H1 (cell line): ENCODE measurements at regions not wholly inside any gene's neighbourhood (a gene's known extent, or its start where the extent isn't known, plus 50 kb on each side); places are given as distances from the start of the nearest gene placed in this dataset.

Experiments used
- CHD2 ChIP-seq: IDR thresholded peaks from 2 replicates; pipeline ENCODE4 v1.6.1; 2012; ENCODE audit warnings: low read length, improper control_type of control experiment
- CTCF ChIP-seq, 3 experiments: IDR thresholded peaks; 1 replicate in 2 of 3; 2 replicates in 1 of 3; pipeline versions ENCODE4 v1.5.1 to v1.6.1; 2011; ENCODE audit warnings: low read length in 3 of 3, mild to moderate bottlenecking in 3 of 3, inconsistent platforms in 2 of 3, low read depth in 1 of 3, moderate library complexity in 1 of 3; ENCODE audit not compliant: insufficient read depth in 1 of 3; ENCODE audit errors: control extremely low read depth in 1 of 3
- E2F6 ChIP-seq: IDR thresholded peaks from 2 replicates; pipeline ENCODE4 v1.6.1; 2012; ENCODE audit warnings: inconsistent platforms
- JUN ChIP-seq: IDR thresholded peaks from 2 replicates; pipeline ENCODE4 v1.6.1; 2011; ENCODE audit warnings: low read depth, mild to moderate bottlenecking, improper control_type of control experiment, low read length
- KDM1A ChIP-seq: fragments of 200-600, 300-600 bp; sonication (generic); IDR thresholded peaks from 2 replicates; pipeline ENCODE4 v1.7.1; 2016; ENCODE audit warnings: mild to moderate bottlenecking, low read length, borderline replicate concordance
- TAF1 ChIP-seq: IDR thresholded peaks from 2 replicates; pipeline ENCODE4 v1.6.1; 2011; ENCODE audit warnings: mild to moderate bottlenecking, low read depth, low read length
- TEAD4 ChIP-seq: IDR thresholded peaks from 2 replicates; pipeline ENCODE4 v1.6.1; 2012; ENCODE audit warnings: low read depth, low read length, inconsistent platforms, mixed read lengths

DNA sequence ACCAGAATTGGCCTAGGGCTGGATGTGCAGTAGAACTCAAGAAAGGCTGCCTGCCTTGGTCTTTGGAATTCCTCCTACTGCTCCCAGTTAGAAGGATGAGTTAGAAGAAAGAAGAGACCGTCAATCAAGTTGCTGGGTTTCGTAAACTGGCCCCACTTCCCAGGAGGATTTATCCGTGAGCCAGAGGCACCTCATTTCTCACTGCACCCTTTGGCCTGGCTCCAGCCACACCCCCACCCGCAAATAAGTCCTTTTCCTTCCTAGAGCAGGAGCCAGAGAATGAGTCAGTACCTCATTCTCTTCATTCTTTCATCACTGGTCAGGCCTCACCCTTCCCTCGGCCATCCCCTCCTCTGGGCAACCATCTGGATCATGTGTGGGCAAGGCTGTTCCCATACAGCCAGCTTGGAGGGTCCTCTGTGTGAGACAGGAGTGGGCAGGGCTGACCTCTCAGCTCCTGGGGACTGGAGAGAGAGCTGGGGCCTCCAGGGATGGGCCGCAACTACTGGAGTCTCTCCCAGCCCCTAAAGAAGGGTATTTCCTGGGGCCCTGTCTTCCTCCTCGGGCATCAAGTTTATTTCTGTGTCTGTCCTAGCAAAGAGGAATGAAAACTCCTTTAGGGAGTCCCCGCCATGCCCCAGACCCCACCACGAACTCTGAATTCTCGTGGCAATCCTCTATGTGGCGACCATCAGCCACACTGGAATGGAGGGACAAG is 87.2 kb upstream of the DUSP5 start (continued):
- no peak for TF ChIP-seq CTCF (IDR thresholded peaks at IDR 0.05; ENCODE audit: control extremely low read depth in 1 of 3, insufficient read depth in 1 of 3, low read depth in 1 of 3, low read length in 3 of 3)
- no peak for TF ChIP-seq TAF1
- no peak for TF ChIP-seq E2F6
- TF ChIP-seq TEAD4, result no peak
- TF ChIP-seq KDM1A, result no peak
- TF ChIP-seq JUN, result no peak
- TF ChIP-seq CHD2, result no peak
- TF ChIP-seq, all 59 proteins: peak for 0
